GM20000 (cell line): ENCODE measurements at regions not wholly inside any gene's neighbourhood (a gene's known extent, or its start where the extent isn't known, plus 50 kb on each side); places are given as distances from the start of the nearest gene placed in this dataset.

Experiments
- DNase-seq: peaks from one replicate; pipeline ENCODE4 v3.0.0; 2012; ENCODE audit warnings: low spot score
- CTCF ChIP-seq: IDR thresholded peaks from 2 replicates; pipeline ENCODE4 v1.5.1; 2012; ENCODE audit warnings: mild to moderate bottlenecking, control low read depth; ENCODE audit errors: extremely low read depth, missing control alignments

GRCh38 chr18:25659541-25659940 is 307.6 kb upstream of the ZNF521 start:
- no peak for DNase-seq
- no peak for TF ChIP-seq CTCF

DNA sequence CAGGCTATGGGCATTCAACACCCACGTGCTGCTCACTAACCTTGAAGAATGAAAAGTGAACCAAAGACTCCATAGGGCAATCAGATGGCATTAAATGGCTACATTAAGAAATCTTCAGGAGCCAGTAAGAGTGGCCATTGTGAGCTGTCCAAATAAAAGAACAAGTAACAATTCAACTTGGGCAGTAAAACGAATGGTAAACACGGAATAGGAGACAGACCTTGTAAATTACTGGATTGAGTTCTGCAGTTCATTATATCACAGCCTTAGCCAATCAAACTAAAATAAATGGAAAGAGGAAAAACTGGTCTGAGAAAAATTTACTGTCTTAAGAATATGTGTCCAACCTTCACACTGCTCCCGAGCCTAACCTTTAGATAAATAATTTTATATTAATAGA is 306.5 kb upstream of the ZNF521 start:
- TF ChIP-seq CTCF, result no peak
- DNase-seq, result no peak

DNA sequence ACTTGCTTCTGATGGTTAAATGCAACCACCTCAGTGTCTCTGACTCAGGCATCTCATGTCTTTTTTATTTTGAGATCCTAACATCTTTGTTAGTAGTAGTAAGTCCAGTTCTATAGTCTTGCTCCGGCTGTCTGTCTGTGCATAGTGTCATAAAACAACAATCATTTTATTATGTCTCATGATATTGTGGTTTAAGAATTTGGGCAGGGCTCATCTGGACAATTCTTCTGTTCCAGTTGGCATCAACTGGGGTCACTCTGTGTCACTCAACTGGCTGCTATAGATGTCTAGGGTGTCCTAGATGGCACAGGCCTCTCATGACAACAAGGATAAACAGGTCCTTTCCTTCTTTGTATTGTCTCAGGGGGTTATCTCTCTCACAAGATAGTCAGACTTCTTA is 299.6 kb upstream of the ZNF521 start:
- DNase-seq, result no peak
- TF ChIP-seq CTCF, result no peak

DNA sequence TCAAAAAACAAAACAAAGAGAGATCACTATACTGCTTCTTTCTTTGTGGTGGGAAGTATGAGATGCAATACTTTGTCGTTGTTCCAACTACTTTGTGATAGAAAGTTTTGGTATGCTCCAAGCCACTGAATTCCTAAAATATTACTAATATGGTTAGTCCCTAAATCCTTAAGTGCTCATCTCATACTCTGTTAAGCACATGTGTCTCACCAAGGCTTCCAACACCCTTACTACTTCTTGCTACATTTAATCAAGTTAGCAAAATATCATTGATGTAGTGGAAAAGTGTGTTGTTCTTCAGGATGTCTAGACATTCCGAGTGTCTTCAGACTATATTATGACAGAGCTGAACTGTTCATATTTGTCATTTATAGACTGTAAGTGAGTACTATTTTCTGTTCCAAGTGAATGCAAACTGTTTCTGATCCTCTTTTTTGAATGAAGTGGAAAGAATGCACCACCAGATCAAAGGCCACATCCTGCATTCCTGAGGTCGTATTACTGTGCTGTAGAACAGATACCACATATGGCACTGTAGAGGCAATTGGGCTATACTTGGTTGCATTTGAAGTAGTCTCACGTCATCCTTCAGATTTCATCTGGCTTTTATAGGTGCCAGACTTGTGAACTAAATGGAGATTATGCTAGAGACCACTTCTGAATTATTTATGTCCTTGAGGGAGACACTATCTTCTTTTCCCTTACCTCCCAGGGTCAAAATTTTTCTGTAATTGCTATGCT is 298.4 kb upstream of the ZNF521 start:
- no peak for TF ChIP-seq CTCF
- no peak for DNase-seq

DNA sequence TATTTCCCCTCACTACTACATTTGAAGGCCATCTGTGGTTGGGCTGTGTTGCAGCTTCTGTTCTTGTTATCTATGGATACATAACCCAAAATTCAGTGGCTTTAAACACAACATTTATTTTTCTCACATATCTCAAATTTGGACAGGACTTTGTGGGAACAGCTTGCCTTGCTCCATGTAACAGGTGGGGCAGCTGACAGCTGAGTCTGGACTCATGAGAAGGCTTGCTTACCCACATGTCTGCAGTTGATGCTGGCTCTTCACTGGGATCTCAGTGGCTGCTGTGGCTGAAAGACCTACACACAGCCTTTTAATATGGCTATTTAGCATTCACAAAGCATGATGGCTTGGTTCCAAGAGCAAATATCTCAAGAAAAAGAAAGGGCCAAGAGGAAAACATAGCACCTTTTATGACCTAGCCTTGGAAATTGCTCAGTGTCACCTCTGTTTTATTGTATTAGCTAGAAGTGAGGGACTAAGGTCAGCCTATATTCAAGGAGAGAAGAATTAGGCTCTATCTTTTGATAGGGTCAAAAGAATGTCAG is 296.8 kb upstream of the ZNF521 start:
- TF ChIP-seq CTCF, result no peak
- no peak for DNase-seq

DNA sequence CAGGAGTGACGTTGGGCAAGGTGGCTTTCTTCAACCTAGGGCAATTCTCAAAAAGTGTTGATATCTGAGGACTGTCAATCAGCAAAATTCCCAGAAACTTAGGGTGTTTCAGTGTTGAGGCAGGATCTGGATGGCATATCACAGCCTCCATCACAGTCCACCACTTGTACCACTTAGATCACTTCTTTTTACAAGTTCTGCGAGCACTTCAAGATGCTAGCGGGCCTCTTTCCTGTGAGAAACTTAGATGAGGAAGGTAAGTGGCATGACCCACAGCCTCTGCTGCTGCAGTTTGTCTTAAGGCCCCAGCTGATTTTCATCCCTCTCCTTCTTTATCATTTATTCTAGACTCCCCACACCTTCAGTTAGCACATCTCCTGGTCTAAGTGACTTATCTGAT is 295.4 kb upstream of the ZNF521 start:
- no peak for TF ChIP-seq CTCF
- no peak for DNase-seq

DNA sequence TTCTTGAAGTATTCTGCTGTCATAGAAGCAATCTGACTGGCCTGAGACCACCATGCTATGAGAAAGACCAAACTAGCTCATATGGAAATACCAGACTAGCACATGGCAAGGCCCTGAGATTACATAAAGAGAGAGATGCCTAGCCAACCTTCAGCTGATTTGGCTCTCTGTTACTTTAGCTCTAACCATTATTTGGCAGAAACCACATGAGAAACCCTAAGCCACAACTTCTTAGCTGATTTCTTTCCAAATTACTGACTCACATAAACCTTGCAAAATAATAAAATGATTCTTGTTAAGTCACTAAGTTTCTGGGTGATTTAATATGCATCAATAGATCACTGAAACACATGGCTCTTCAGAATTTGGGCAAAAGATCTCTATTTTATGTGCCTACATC is 295.0 kb upstream of the ZNF521 start:
- DNase-seq, result no peak
- TF ChIP-seq CTCF, result no peak
